NK-92 treated with Interleukin-12 subunit alpha and Interleukin-12 subunit beta, amount 100 ng/mL, for 24 hours (cell line): ENCODE measurements at regions not wholly inside any gene's neighbourhood (a gene's known extent, or its start where the extent isn't known, plus 50 kb on each side); places are given as distances from the start of the nearest gene placed in this dataset.

Experiments
- DNase-seq: peaks from one replicate; lab custom pipeline; 2025; lab: John Stamatoyannopoulos, UW

DNA sequence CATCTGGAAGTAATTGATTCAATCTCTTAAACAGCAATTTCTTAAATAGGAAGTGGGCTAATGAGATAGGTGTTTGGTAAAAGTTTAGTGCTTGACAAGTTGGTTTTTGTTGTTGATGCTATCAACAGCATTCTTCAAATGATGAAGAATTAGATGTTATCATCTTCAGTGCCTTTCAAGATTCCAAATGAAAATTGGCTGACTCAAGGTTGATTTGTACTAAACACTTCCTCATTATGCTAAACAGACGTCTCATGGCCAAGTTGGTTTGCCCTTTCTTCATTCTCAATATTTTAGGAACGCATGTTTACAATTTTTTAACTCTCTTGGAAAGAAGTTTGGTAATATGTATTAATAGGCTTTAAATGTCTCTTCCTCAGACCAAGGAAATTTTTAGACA, 86.0 kb downstream of the MID1IP1 start:
- no peak for DNase-seq

DNA sequence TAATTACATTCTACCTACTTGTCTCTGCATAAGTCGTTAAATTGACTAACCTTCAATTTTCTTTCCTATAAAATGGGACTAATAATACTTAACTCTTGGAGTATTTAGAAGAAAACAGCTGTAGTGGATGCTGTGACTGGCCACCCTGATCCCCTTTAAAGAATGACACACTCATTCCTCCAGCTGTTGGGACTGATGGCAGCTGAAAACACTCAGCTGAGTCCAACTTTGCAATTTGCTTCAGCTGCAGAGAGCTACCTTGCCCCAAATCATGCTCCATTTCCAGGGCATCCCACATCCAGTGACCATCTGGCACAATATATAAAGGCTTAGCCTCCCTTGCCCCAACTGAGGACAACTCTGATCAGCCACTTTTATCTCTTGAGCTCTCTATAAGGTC, 89.1 kb downstream of the MID1IP1 start:
- DNase-seq: no peak

DNA sequence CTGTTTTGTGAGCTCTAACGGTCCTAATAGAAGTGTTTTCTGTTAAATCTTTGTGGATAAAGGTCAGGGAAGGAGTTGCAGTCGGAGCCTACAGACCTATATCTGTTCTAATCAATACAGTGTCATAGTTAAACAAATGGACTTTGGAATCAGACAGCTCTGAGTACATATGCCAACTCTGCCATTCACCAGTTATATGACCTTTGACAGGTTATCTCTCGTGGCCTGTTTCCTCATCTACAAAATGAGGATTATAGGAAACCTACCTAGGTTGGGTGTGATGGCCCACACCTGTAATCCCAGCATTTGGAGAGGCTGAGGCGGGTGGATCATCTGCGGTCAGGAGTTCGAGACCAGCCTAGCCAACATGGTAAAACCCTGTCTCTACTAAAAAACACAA, 89.7 kb downstream of the MID1IP1 start:
- DNase-seq: no peak

DNA sequence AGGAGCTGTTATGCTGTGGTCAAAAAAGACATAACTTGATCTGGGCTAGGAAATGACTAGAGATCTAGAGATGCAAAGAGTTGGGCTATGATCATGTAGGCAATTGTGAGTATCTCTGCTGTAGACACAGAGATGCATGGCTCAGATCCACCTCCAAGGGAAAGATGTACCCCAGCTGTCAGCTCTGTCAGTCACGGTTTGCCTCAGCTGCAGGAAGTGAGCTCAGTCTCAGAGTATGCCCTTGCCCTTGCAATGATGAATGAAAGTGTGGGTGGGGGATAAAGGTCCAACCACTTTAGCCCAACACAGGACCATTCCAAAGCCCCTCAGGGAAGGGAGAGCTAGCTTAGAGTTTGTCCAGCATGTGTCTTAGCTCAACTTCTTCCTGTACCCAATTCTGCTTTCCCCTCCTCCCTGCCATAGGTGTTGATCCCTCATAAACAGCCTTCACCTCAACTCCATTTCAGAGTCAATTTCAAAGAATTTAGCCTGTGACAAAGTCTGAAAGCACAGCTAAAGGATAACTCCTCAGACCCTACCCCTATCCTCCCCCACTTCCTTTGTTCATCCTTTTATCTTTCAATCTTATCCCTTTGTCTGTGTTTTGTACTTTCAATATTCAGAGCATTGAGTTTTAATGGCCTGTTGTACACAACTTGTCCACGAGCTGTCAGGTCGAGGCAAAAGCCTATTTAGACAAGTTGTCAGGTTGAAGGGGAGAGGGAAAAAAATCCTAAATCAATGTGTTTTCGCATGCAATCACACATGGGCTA, 90.6 kb downstream of the MID1IP1 start:
- no peak for DNase-seq

DNA sequence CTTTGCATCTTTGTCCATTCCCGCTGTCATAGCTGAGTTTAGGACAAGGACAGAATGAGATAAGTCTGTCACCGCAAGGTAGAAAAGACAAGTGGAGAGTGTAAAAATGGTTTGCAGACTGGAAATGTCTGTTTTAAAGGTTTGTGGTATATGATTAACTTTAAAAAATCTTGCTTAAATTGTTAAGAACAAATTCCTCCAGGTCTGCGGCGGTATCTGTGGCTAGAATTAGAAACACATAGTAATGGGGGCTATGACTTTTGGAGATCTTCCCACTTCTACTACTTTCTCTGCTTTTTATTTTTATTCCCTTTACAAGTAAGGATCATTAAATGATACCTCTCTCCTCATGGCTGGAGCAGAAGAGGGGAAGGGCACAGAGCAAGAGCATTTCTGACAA, 92.2 kb downstream of the MID1IP1 start:
- no peak for DNase-seq

DNA sequence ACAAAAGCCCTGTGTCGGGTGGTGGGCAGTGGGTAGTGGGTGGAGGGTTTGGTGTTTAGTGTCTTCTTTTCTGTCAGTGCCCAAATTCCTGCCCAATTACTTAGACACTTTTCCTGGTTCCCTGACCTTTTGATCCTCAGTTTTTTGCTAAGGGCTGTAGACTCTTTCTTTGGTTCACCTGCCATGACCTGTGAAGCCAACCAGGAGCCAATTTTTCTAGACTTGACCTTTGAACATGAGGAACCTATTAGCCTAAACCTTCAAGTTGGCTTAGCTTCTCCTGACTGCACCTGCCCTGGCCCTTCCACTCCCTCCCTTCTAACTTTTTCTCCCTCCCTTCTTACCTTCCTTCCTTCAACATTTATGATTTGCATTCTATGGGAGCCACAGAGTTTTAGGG, 94.5 kb downstream of the MID1IP1 start:
- no peak for DNase-seq

DNA sequence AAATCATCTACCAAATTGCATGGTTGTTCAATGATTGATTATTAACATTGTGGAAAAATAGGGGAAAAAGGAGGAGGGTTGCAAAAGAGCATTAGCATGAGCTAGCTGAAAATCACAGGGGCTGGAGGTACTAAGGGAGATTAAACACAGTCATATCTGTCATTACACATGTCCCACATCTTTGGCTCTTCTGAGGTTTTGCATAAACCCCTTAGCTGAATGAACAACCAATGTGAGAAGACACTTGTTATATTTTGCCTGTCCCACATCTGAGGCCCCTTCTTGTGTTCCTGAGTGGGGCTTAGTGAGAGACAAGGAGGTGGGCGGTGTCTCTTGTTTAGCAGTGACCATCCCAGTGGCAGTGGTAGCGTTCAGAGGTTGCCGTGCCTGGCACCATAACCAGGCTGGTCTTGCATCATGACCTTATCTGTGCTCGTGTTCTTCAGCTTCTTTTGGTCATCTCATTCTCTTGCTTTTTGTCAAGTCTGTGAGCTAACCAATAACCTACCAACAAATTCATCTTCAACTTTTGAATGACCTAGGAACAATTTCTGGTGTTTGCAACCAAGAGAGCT, 95.6 kb downstream of the MID1IP1 start:
- no peak for DNase-seq

DNA sequence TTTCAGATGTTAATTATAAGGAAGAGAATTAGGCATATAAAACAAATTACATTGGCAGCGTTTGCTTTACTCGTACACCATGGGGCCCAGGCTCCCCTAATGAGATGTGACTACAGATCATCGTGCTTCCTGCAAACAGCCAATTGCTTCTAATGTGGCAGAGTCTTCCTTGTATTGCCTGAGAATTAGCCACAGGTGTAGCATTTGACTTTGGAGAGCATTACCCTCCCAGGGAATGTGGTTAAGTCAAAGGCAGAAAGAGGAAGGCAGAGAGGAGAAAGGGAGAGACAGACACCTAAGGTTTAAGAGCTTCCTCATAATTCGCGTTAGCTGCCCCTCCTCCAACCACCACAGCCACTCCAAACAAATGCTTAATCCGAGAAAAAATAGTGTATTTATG, 97.0 kb downstream of the MID1IP1 start:
- DNase-seq: no peak

DNA sequence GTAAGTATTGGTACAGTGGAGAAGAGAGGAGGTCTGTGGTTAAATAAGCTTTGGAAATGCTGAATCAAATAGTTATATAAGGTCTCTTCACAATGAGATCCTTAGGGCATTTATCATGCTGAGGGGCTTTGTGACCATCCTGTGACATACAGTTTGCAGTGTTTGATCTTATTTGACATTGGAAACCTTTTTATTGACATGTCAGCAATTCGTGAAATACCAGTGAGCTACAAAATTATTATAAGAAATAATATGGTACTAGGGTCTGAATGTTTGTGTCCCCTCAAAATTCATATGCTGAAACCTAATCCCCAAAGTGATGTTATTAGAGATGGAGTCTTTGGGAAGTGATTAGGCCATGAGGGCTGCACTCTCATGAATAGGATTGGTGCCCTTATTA, 98.4 kb downstream of the MID1IP1 start:
- DNase-seq: no peak

DNA sequence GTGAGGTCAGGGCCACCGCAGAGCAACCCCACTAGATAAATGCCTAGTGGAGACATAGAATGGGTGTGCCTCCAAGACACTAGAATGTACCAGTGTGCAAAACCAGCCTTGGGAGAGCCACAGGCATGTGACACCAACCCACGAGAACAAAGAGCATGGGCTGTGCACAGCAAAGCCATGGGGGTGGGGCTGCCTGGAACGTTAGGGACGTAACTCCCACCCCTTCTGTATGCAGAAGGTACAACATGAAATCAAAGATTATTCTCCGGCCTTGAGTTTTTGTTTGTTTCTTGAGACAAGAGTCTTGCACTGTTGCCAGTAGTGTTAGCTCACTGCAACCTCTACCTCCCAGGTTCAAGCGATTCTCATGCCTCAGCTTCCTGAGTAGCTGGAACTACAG, 99.5 kb downstream of the MID1IP1 start:
- DNase-seq: no peak

DNA sequence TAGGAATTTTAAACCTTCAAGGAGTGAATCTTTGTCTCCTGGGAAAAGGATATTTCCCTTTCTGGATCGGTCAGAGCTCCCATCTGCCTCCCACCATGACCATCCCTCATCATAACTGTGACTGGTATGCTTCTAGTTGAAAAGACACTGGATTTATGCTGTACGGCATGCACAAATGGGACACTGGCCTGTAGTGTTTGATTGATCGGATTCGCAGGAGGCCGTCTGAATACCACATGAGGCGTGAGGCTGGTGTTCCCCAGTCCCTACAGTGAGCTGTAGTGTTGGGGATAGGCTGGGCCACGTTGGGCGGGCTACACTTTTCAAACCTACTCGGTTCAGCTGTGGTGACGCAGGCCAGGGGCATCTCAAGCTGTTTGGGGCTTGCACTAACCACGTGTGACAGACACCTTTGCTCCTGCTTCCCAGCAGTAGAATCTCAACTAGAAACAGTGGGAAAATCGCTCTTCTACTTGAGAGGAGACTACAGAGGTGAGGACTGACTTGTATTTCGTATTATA, 101.8 kb downstream of the MID1IP1 start:
- no peak for DNase-seq

DNA sequence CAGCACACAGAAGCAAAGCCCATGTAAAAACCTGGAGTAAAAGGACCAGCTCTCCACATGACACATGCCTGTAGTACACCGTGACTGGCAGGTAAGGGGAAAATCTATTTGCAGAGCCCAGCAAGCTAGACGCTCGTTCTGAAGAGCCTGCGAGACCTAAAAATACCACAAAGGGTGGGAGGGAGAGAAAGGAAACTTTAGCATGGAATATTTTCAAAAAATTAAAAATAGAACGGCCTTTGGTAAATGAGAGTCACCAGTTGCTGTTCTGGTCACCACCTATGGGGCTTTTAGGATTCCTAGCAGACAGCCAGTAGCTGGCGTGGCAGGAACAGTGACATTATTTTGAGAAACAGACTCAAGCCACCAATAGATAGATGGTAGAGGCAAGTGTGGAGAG, 115.5 kb downstream of the MID1IP1 start:
- DNase-seq: no peak

DNA sequence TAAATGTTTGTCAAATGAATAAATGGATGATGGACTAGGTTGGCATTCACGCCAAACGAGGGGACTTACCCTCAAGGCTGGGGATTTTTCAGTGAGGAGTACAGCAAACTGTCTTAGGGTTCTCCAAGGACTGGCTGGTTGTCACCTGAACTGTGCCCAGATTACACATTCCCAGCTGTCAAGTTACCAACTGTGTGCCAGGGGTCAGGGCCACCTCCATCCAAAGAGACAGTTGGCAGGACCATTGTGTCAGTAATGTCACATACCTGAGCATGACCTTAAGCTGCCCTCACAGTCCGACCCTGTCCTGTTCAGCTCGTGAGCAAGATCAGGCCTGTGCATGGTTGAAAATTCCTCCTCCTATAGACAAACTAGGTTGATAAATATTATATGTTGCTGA, 116.7 kb downstream of the MID1IP1 start:
- no peak for DNase-seq

DNA sequence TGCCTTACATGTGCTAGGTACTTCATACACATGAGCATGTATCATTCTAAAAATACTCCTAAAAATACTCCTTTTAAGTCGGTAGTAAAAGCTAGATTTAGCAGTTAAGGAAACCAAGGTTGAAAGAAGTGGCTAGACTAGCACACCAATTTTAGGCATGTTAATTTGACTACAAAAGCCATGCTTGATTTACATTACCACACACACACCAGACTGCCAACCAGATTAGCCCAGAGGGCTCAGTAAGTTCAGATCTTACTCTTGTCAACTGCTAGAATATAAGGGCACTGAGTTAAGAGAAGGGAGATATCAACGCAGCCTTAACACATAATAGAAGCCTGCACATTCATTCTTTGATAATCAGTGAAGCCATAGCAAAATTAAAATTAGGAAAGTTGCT, 117.9 kb downstream of the MID1IP1 start:
- no peak for DNase-seq

DNA sequence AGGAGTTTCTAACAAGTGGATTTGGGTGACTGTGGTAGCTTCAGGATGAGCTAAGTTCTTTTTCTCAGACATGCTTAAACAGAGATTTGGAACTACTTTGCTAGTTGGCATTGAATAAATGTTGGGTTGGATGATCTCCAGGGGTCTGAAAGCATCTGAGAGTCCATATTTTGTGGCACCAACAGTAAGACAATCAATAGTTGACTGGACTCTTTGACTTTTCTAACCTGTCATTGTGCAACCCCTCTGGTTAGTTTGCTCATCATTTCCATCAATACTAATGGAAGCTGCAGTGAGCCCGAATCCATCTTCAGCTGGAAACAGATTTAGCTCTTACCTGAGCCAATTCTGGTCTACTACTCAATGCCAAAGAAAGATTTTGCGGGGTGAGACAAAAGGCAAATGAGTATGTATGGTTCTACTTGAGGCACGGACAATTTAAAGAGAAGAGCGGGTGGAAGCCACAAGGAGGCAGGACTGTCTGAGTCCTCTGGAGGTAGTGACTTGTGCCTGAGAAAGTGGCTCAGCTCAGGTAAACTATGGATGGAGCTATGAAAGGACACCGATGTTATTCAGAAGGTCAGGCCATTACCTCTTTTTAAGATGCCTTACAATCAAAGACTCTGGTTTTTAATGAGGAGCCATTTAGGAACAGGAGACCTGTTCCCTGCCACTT, 118.7 kb downstream of the MID1IP1 start:
- DNase-seq: no peak

DNA sequence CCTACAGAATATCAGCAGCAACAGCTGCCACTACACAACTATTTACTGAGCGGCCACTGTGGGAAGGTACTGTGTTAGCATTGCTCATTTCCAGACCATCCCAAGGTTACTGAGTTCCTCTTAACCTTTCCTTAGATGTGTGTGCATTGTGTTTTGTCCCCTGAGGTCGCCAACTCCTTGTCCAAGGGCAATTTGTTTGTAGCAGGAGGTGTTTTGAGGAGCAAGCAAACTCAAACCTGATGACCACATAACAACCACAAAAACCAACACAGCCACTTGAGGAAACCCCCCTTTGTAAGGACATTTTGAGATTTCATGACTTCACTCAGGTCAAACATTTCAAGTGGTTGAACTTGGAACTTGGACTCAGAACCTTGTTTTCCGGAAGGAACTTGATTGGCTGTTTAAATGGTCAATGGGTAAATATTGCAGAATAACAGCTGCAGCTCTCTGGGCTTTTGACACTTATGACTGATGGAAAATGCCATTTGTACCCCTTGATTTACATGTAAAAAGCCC, 122.3 kb downstream of the MID1IP1 start:
- no peak for DNase-seq

DNA sequence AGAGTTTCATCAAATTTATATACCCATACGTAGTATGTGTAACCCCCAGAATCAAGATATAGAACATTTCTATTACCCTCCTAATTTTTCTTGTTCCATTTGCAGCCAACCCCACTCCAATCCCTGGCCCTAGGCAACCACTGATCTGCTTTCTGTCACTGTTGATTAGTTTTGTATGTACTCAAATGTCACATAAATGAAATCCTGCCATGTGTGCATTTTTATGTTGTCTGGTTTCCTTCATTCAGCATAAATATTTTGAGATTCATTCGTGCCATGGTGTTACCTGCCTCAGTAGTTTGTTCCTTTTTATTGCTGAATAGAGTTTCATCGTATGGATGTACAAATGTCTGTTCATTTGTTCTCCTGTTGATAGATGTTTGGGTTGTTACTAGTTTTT, 126.3 kb downstream of the MID1IP1 start:
- no peak for DNase-seq

DNA sequence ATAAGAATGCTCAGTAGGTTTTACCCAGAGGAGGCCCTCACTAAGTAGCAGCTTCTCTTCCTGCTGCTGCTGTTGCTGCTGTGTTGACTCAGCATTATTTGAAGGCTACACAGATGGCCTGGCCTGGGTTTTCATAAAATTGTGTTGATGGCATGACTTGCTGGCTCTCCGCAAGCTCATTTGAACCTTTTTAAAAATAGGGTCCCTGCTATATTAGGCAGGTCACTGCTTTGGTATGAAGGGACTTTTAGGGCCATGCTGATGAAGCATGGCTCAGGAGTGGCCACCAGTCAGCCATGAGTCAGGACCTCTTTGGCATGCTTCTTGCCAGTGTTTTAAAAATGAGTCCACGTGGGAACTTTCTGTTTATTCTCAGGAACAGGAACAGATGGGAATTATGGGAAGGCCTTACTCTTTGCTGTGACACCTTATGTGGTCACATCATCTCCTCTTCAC, 128.7 kb downstream of the MID1IP1 start:
- DNase-seq: no peak

DNA sequence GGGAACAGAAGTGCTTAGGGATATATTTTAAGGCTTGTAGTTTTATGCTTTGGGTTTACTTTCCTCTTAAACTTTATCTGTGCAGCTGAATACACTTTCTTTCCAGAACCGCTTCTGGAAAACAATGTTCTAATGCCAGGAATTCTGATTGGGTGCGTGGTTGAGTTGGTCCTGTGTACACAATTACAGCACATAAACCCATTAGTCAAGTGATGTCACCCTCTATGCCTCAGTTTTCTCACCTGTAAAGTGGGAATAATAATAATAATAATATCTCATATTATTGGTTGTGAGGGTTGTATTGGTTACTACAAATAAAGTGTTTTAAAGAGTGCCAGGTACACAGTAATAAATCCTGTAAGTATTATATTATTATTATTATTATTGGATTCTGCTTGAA, 129.2 kb downstream of the MID1IP1 start:
- DNase-seq: no peak

DNA sequence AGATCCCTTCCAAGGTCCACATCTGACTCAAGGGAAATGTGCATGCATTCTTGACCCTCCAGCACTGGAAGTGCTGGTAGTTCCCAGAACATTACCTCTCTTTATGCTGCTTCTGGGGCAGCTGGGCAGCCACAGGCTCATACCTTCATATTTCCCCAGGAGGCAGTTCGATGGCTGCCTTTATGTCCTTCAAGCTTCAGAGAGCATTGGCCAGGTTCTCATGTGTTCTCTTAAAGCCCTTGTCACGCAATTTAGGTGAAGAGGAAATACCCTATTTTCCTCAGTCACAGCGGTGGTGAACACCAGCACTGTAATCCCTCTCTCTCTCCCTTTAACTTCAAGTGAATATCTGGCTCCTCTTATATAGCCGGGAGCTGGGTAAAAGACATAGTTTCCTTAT, 134.3 kb downstream of the MID1IP1 start:
- no peak for DNase-seq

DNA sequence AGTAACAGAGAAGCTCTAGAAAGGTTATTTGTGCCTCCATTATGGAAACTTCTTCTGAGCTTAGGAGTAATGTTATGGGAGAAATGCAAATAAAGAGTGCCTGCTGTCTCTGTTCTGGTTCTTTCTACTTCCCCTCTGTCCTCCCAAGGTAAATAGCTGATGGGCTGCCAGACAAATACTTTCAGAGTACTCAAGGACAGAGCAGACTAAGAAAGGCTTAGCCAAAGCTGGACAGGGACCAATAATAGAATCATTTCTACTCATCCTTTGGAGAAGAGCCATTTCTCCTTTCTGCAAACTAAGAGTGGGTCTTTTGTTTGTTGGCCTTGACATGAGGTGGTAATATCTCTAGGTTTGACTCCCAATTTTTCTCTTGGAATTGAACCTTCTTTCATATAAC, 136.1 kb downstream of the MID1IP1 start:
- no peak for DNase-seq

DNA sequence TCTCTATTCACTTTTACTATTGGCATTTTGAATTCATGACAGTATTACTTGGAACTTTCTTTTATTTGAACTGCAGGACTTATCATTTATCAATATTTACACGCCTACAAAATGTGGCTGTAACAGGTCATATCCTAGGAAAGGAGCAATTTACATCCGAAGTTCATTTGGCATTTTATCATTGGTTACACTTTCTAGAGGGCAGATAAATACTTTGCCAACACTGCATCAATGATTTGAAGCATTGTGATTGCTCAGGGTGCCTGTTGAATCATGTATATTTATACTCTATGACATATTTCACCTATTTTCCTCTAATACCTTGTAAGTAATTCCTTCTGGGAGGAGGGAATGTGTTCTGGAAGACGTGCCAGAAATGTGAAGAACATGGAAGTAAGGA, 136.7 kb downstream of the MID1IP1 start:
- DNase-seq: no peak

DNA sequence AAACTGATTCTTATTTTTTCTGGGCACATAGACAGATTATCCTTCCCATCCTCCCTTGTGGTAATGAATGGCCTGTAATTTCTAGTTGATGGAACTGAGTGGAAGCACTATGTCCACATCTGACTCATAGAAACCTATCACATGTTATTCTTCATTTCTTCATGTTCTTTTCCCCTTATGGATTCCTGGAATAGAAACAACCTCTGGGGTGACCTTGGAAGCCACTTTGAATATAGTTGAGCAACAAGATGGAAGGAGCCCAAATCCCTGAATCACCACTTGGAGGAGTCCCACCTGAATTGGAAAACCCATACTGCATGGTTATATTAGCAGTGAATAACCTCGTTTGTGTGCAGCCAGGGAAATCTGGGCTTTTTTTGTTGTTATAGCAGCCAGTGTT, 137.8 kb downstream of the MID1IP1 start:
- no peak for DNase-seq
